Fibroblast of gingiva (primary cell): ENCODE measurements at regions not wholly inside any gene's neighbourhood (a gene's known extent, or its start where the extent isn't known, plus 50 kb on each side); places are given as distances from the start of the nearest gene placed in this dataset.
"Not testable (repeated sequence)": the region's sequence is repeated elsewhere in the genome, so short reads cannot be mapped to it uniquely, and the experiment has no call there.

Source experiments
- DNase-seq: peaks from one replicate; pipeline ENCODE4 v3.0.0-alpha.2; 2011; ENCODE audit warnings: low read depth

- no peak for DNase-seq
Observed at GRCh38 chr1:96425382-96426129, 296.0 kb upstream of the PTBP2 start.

DNA sequence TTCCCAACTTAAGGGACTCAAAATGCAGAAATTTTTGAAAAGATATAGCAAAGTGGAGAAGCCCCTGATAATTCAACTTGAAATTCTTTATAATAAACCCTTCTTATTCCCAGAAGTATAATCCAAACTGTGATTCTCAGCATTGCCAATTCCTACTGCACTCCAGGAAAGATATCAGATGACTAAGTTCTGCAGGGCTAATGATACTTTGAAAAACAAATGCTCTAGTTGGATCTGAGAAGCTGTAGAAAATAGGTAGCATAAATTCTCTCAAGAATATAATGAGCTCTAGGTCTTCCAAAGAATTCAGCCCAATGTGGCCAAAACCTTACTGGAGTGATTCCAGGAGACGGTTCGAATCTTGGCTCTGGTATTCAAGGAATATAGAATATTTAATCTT lies 294.0 kb upstream of the PTBP2 start:
- DNase-seq: no peak

DNA sequence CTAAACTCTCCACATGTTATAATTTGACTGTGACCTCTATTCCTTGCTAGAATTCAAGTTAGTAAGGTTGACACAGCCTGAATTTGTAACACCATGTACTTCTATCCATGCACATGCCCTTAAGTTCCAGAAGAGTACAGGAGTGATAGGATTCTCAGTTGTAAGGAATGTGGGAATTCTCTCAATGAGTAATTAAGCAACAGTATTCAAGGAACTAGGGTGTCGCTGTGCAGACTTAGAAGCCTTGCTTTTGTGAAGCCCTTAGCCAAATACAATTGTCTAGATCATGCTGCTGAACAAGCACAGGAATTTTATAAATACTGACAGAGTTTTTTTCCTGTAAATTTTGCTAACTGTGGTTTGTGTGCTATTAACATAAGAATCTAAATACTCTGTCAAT lies 276.3 kb upstream of the PTBP2 start:
- DNase-seq: no peak

- DNase-seq: no peak
Observed at GRCh38 chr1:96464066-96464465, 257.5 kb upstream of the PTBP2 start.

GRCh38 chr1:96464522-96464921 lies 257.1 kb upstream of the PTBP2 start:
- no peak for DNase-seq

- DNase-seq: no peak
Observed at GRCh38 chr1:96464991-96465390, 256.6 kb upstream of the PTBP2 start.

GRCh38 chr1:96465441-96465840 lies 256.1 kb upstream of the PTBP2 start:
- DNase-seq: peak; percentile 86

DNA sequence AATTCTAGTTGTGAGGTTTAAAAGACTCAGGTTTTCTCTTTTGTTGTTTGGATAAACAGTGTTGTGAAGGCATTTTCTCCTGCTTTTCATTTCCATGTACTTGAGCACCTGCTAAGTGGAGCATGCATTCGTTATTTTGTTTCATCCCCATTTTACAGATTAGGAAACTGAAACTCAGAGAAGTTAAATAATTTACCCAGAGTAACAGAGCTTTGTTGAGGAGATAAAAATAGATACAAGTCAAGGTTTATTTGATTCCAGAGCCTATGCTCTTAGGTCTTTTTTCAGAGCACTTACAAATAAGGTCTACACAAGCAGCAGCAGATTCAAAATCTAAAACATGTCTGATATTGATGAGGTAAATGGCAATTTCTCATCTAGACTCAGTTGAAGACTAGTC lies 254.7 kb upstream of the PTBP2 start:
- no peak for DNase-seq

GRCh38 chr1:96469726-96470125 lies 251.9 kb upstream of the PTBP2 start:
- DNase-seq: not testable (repeated sequence)

DNA sequence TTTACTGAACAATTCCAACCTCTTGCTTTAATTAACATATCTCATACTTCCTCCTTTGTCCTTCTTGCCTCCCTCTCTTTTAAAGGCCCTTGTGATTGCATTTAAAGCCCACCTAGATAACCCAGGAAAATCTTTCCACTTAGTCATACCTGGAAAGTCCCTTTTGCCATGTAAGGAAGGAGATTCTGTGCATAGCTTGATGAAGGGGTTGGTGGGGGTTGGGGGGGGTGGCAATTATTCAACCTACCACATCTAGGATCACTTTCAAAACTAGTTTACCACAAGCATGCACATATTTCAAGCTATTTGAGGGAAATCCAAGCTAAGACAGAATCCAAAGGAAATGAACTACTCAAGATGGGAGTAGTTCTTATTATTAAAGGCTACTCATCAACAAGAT lies 249.1 kb upstream of the PTBP2 start:
- DNase-seq: no peak

DNA sequence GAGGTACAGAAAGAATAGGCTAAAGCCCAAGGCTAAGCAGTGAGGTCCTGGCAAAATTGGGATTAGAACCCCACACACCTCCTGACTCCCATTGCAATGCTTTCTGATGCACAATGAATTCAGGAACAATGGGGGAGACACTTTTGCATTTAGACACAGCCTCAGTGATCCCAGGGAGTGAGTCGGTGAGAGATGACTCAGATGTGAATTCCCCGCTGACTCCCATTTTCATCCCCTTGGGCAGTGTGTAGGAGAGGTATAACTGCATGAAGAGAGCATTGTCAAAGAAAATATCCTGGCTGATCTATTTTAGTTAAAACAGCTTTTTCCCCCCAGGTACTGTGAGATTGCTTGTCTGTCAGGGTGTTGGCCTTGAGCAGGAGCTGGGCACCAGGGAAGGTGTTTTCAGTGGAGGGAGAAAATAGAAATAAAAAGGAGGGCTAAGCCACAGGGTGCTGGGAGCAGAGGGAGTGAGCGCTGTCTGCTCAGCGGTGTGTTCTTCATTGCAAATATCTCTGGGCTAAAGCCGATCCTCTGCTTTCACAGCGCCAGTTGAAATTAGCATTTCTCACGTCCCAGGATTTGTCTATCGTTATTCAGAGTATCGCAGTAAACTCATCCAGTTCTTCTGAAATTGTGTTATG lies 247.7 kb upstream of the PTBP2 start:
- no peak for DNase-seq

DNA sequence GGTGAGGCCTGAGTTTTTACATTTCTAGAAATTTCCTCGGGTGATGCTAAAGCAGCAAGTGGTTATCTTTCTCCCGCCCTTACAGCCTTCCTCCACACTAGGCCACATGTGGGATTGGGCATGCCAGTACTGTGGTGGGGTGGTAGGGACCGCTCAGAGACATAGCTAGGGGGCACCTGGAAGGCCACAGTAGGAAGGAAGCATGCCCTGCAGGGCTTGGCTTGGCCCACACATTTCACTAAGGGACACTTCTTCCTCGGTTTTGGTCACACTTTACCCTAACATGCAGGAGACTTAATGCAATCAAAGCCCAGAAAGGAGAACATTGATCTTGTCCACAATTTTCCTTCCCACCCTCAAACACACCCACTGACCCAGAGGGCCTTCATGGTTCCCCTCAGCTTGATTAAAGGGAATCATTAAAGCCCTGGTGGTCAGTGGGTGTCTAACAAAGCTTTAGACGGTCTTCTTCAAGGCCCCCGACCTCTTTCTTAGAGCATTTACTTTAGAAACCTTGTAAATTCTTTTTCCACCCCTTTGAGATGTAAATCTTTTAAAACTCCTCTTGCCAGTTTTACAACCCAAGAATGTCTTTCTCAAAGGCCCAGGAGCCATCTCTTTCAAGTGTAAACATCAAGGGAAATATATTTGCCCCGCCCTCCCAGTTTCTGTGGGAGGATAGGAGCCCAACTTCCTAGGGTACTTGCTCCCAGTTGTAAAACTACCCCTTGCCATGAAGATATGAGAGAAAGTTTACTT lies 246.4 kb upstream of the PTBP2 start:
- no peak for DNase-seq

GRCh38 chr1:96475903-96476302 lies 245.7 kb upstream of the PTBP2 start:
- DNase-seq: no peak

DNA sequence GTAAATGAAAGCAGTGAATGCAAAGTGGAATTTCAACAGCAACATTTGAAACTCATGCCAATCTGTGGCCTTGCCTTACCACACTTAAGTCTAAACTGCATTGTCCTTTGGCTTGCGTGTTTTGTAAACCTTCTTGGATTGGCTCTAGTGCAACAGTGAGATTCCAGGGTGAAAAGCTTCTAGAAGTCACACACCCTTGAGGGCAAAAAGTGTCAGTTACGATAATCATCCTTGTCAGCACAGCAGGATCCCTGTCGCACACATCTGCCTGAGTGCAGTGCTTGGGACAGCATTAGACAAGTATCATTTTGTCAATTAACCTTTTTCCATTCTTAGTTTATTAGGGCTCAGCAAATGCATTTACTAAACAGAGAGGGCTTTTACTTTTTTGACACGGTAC lies 243.4 kb upstream of the PTBP2 start:
- DNase-seq: no peak

DNA sequence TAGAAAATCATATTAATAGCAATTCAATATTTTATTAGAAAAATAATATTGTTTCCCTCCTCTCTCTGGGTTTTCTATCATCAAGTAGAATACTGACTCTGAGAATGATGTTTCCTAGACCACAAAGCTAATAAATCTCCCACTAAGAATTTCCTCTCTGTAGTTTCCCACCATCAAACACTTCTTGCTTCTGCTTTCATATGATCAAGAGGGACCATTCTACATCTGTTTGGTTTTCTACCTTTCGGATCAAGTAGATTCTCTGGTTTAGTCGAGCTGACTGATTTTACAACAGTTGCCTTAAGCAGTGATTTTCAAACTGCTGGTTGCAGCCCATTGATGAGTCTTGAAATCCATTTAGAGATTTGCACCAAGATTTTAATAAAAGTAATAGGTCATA lies 240.2 kb upstream of the PTBP2 start:
- DNase-seq: no peak

DNA sequence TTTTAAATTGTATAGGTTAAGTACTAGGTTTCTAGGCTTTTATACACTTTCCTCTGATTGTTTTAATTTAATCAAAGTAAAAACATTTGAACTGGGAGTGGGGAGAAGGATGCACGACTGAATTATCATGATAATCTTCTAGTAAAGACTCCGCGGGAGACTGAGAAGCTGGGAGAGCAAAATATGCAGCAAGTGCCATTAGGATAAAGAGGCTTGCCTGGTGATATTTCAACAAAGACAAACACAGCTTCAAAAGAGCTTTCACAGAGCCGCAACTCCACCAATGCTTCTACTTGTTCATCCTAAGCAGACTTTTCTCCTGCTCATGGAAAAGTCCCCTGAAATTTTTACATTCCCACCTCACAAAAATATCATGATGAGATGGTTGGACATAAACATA lies 239.0 kb upstream of the PTBP2 start:
- no peak for DNase-seq

- DNase-seq: peak; percentile 52
Observed at GRCh38 chr1:96487394-96487793, 234.2 kb upstream of the PTBP2 start.

GRCh38 chr1:96487971-96488370 lies 233.6 kb upstream of the PTBP2 start:
- DNase-seq: peak; percentile 64

- DNase-seq: no peak
Observed at GRCh38 chr1:96488777-96489176, 232.8 kb upstream of the PTBP2 start.

DNA sequence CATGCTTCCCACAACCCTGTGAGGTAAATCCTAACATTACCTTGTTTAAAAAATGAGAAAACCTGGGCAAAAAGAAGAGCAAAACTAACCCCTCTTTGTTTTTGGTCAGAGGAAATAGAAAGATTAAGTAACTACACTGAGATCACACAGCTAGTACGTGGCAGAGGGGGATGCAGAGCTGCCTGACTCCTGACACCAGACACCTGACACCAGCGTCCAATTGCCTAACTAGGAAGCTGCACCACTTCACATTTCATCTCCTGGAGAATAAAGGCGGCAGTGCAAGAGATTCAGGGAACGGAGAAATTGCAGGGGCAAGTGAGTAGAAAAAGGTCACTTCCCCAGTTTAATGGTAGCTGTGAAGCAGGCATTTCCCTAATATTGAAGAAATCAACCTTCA lies 229.3 kb upstream of the PTBP2 start:
- DNase-seq: no peak

- no peak for DNase-seq
Observed at GRCh38 chr1:96498744-96499340, 222.7 kb upstream of the PTBP2 start.

DNA sequence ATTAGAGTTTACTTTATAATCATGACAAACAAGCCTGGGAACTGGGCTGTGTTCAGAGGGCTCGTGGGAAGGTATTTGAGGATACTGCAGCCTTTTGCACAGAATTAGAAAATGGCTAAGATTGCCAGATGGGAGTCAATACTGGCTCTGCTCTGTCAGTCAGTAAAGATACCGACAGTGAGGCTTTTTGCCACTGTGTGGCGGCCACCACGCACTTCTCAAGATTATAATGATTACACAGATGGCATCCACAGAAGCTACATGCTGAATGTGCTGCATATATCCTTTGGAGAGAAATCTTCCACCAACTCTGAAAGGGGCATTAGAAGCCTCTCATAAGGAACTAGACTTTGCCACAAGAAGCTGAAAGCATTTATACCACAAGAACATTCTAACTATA lies 213.4 kb upstream of the PTBP2 start:
- no peak for DNase-seq

DNA sequence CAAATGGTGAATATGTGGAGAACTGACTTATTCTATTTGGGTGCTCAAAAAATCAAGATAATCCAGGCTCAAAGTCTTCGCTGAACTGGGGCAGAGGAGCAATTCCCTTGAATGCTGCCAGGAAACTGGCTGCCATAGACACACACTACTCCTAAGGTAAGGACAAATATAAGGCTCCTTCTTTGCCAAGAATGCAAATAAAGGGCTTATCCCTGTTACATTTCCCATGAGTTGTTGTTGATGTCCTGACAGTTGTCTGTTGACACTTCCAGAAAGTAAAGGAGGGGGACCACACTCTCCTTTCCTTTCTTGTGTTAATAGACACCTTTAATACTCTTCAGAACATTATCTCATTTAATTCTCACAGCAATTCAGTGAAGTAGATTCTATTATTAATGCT lies 212.2 kb upstream of the PTBP2 start:
- DNase-seq: no peak
